Glutamatergic neuron (in vitro differentiated cells): ENCODE measurements at regions not wholly inside any gene's neighbourhood (a gene's known extent, or its start where the extent isn't known, plus 50 kb on each side); places are given as distances from the start of the nearest gene placed in this dataset.

Experiments used
- DNase-seq: peaks from one replicate; pipeline ENCODE4 v3.0.0; 2022
- H3K27ac Mint-ChIP-seq: one replicate; pipeline ENCODE4 v1.8.0; 2020; ENCODE audit warnings: mild to moderate bottlenecking, mixed read lengths, inconsistent platforms; ENCODE audit not compliant: unreplicated experiment
- H3K27me3 Mint-ChIP-seq: one replicate; pipeline ENCODE4 v1.8.0; 2020; ENCODE audit warnings: mild to moderate bottlenecking, moderate library complexity, mixed read lengths, inconsistent platforms; ENCODE audit not compliant: unreplicated experiment
- H3K36me3 Mint-ChIP-seq: one replicate; pipeline ENCODE4 v1.8.0; 2020; ENCODE audit warnings: mild to moderate bottlenecking, mixed read lengths, inconsistent platforms; ENCODE audit not compliant: unreplicated experiment
- H3K4me1 Mint-ChIP-seq: one replicate; pipeline ENCODE4 v1.8.0; 2020; ENCODE audit warnings: mild to moderate bottlenecking, low read depth, mixed read lengths, inconsistent platforms; ENCODE audit not compliant: unreplicated experiment
- H3K4me3 Mint-ChIP-seq: one replicate; pipeline ENCODE4 v1.8.0; 2020; ENCODE audit warnings: mild to moderate bottlenecking, mixed read lengths, inconsistent platforms; ENCODE audit not compliant: unreplicated experiment
- H3K9me3 Mint-ChIP-seq: one replicate; pipeline ENCODE4 v1.8.0; 2020; ENCODE audit warnings: mild to moderate bottlenecking, moderate library complexity, mixed read lengths, inconsistent platforms; ENCODE audit not compliant: unreplicated experiment
- TF ChIP-seq, protein P1 (sequence below): fragments of 200-600 bp; sonication (generic); IDR thresholded peaks from one replicate; pipeline ENCODE4 v1.5.0; 2021; ENCODE audit not compliant: partially characterized antibody, unreplicated experiment

DNA sequence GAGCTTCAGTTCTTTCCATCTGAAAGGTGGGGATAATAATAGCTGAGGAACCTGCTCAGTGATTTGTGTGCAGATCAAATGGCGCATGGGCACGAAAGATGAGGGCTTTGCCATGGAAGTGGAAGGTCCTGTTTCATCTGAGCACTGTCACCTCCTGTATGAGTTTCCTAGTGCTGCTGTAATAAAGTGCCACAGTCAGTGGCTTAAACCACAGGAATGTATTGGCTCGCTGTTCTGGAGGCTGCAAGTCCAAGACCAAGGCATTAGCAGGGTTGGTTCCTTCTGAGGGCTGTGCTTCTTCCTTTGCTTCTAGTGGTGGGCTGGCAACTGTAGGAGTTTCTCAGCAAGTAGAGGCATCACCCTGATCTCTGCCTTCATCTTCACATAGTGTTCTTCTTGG, 51.1 kb upstream of the RBM15 start:
- TF ChIP-seq, protein P1, sequence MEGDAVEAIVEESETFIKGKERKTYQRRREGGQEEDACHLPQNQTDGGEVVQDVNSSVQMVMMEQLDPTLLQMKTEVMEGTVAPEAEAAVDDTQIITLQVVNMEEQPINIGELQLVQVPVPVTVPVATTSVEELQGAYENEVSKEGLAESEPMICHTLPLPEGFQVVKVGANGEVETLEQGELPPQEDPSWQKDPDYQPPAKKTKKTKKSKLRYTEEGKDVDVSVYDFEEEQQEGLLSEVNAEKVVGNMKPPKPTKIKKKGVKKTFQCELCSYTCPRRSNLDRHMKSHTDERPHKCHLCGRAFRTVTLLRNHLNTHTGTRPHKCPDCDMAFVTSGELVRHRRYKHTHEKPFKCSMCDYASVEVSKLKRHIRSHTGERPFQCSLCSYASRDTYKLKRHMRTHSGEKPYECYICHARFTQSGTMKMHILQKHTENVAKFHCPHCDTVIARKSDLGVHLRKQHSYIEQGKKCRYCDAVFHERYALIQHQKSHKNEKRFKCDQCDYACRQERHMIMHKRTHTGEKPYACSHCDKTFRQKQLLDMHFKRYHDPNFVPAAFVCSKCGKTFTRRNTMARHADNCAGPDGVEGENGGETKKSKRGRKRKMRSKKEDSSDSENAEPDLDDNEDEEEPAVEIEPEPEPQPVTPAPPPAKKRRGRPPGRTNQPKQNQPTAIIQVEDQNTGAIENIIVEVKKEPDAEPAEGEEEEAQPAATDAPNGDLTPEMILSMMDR: no peak

More for the DNA sequence above, 51.1 kb upstream of the RBM15 start:
- no peak for DNase-seq
- peaks cover 24% of the 10 kb centered on the region for H3K4me1 Mint-ChIP-seq
- no peak overlapping the region for H3K4me3 Mint-ChIP-seq
- no peak overlapping the region for H3K27ac Mint-ChIP-seq
- H3K36me3 Mint-ChIP-seq: no peaks in the 10 kb centered on the region
- H3K9me3 Mint-ChIP-seq: peaks cover 2% of the 10 kb centered on the region
- peaks cover 3% of the 10 kb centered on the region for H3K27me3 Mint-ChIP-seq
